OCI-LY7 (cell line): ENCODE measurements at regions not wholly inside any gene's neighbourhood (a gene's known extent, or its start where the extent isn't known, plus 50 kb on each side); places are given as distances from the start of the nearest gene placed in this dataset.

Source experiments
- BruUV-seq: library from RNA; stranded (reverse); fragments of 400-500 nt; replicated peaks from 2 replicates; lab custom pipeline; 2021; lab: Mats Ljungman, UMichigan
- CTCF ChIA-PET: fragments of 300-600 bp; sonication (Branson Sonifier 250); formaldehyde crosslinking; loops from one replicate; lab custom pipeline; 2022; ENCODE audit warnings: antibody characterized with exemption; ENCODE audit not compliant: unreplicated experiment; lab: Charles Lee
- POLR2A ChIA-PET: fragments of 300-600 bp; sonication (Branson Sonifier 250); formaldehyde crosslinking; loops from one replicate; lab custom pipeline; 2022; ENCODE audit warnings: antibody characterized with exemption; lab: Charles Lee
- DNase-seq: peaks from one replicate; pipeline ENCODE4 v3.0.0-alpha.2; 2015; ENCODE audit warnings: low spot score
- H2AFZ ChIP-seq: fragments of 200-600 bp; sonication (generic), shearing (Covaris generic); 2 replicates; pipeline ENCODE4 v1.6.1; 2014; ENCODE audit warnings: mild to moderate bottlenecking, antibody characterized with exemption, low read length, moderate library complexity
- H3K27ac ChIP-seq: fragments of 200-600 bp; sonication (generic); 2 replicates; pipeline ENCODE4 v1.5.1; 2014; ENCODE audit warnings: mixed run types, low read depth, mild to moderate bottlenecking, moderate library complexity, low read length, inconsistent platforms; ENCODE audit not compliant: poor library complexity, severe bottlenecking
- H3K36me3 ChIP-seq: fragments of 200-600 bp; sonication (generic); 2 replicates; pipeline ENCODE4 v1.6.1; 2014; ENCODE audit warnings: mild to moderate bottlenecking, antibody characterized with exemption, low read length, moderate library complexity, mixed read lengths; ENCODE audit not compliant: insufficient read depth
- H3K4me1 ChIP-seq: fragments of 200-600 bp; sonication (generic); 2 replicates; pipeline ENCODE4 v1.5.1; 2014; ENCODE audit warnings: mild to moderate bottlenecking, low read length; ENCODE audit not compliant: insufficient read depth, poor library complexity, severe bottlenecking
- H3K4me2 ChIP-seq: fragments of 200-600 bp; sonication (generic); 2 replicates; pipeline ENCODE4 v1.6.1; 2014; ENCODE audit warnings: mild to moderate bottlenecking, low read length
- H3K4me3 ChIP-seq: fragments of 200-600 bp; sonication (generic); 2 replicates; pipeline ENCODE4 v1.5.1; 2014; ENCODE audit warnings: mild to moderate bottlenecking, low read depth, low read length; ENCODE audit not compliant: poor library complexity, severe bottlenecking
- H3K79me2 ChIP-seq: fragments of 200-600 bp; sonication (generic); 2 replicates; pipeline ENCODE4 v1.6.1; 2016; ENCODE audit warnings: low read depth, mild to moderate bottlenecking, low read length, moderate library complexity, mixed read lengths; ENCODE audit not compliant: insufficient read depth
- H3K9me2 ChIP-seq: fragments of 200-600 bp; sonication (generic); 2 replicates; pipeline ENCODE4 v1.6.1; 2016; ENCODE audit warnings: mild to moderate bottlenecking, low read length, mixed read lengths; ENCODE audit not compliant: insufficient read depth
- H3K9me3 ChIP-seq: fragments of 200-600 bp; sonication (generic); 2 replicates; pipeline ENCODE4 v1.6.1; 2014; ENCODE audit warnings: mild to moderate bottlenecking, mixed run types, low read length, mixed read lengths
- H4K20me1 ChIP-seq: fragments of 200-600 bp; sonication (generic); 2 replicates; pipeline ENCODE4 v1.6.1; 2014; ENCODE audit warnings: mild to moderate bottlenecking, antibody characterized with exemption, low read length, moderate library complexity, mixed read lengths; ENCODE audit not compliant: insufficient read depth
- CTCF ChIP-seq: fragments of 200-600 bp; sonication (generic); conservative IDR thresholded peaks from 2 replicates; pipeline ENCODE4 v1.5.1; 2014; ENCODE audit warnings: mild to moderate bottlenecking, antibody characterized with exemption, low read length, moderate library complexity, mixed read lengths
- EZH2phosphoT487 ChIP-seq: fragments of 200-600 bp; sonication (generic); IDR thresholded peaks from 2 replicates; pipeline ENCODE4 v1.6.1; 2018; ENCODE audit warnings: low read depth, borderline replicate concordance, mild to moderate bottlenecking, mixed run types, antibody characterized with exemption, low read length, moderate library complexity, mixed read lengths
- intact Hi-C: fragments of 100-400 bp; cut with micrococcal nuclease; formaldehyde crosslinking; loops from one replicate; pipeline ENCODE4 v1.10.0; 2022; ENCODE audit not compliant: unreplicated experiment

GRCh38 chr22:48473202-48473601 is 1354.5 kb downstream of the BRD1 start:
- H3K4me1 ChIP-seq, result no peaks in the 10 kb centered on the region

GRCh38 chr22:48464246-48464645 is 1363.4 kb downstream of the BRD1 start:
- DNase-seq, result no peak
- intact Hi-C loops, result no loop called here
- no peaks in the 10 kb centered on the region for H3K79me2 ChIP-seq
- H3K4me2 ChIP-seq, result no peak overlapping the region
- no TSS peak for BruUV-seq
- no peaks in the 10 kb centered on the region for H3K9me3 ChIP-seq
- no peaks in the 10 kb centered on the region for H3K36me3 ChIP-seq
- H3K4me3 ChIP-seq, result no peak overlapping the region
- H3K4me1 ChIP-seq, result no peaks in the 10 kb centered on the region
- no peaks in the 10 kb centered on the region for H3K9me2 ChIP-seq
- TF ChIP-seq CTCF (no peak), EZH2phosphoT487 (no peak)
- ChIA-PET POLR2A (no interaction called here), CTCF (interaction anchor here (0.6 kb wide), 1 partner anchor 623 kb away, joined by 3 read pairs; no protein-coding TSS in a partner anchor)
- H2AFZ ChIP-seq, result no peak overlapping the region
- H3K27ac ChIP-seq, result no peak overlapping the region
- H4K20me1 ChIP-seq, result no peaks in the 10 kb centered on the region

More at GRCh38 chr22:48473202-48473601, 1354.5 kb downstream of the BRD1 start:
- no peak overlapping the region for H2AFZ ChIP-seq
- H3K9me3 ChIP-seq, result no peaks in the 10 kb centered on the region
- no TSS peak for BruUV-seq
- ChIA-PET CTCF (no interaction called here), POLR2A (no interaction called here)
- H3K4me3 ChIP-seq, result no peak overlapping the region
- no peaks in the 10 kb centered on the region for H3K9me2 ChIP-seq
- H3K79me2 ChIP-seq, result no peaks in the 10 kb centered on the region
- no peak for DNase-seq
- H4K20me1 ChIP-seq, result no peaks in the 10 kb centered on the region
- no peak overlapping the region for H3K4me2 ChIP-seq
- intact Hi-C loops, result no loop called here
- TF ChIP-seq EZH2phosphoT487 (no peak), CTCF (no peak)
- H3K36me3 ChIP-seq, result no peaks in the 10 kb centered on the region
- H3K27ac ChIP-seq, result no peak overlapping the region

- H2AFZ ChIP-seq, result no peak overlapping the region
- CTCF ChIA-PET, result no interaction called here
Measured at GRCh38 chr22:48459859-48460823, 1367.5 kb downstream of the BRD1 start.

More at GRCh38 chr22:48459859-48460823, 1367.5 kb downstream of the BRD1 start:
- Histone ChIP-seq H4K20me1 (no peaks in the 10 kb centered on the region), H3K36me3 (no peaks in the 10 kb centered on the region), H3K4me3 (no peak overlapping the region), H3K9me3 (no peaks in the 10 kb centered on the region), H3K9me2 (no peaks in the 10 kb centered on the region), H3K4me2 (no peak overlapping the region), H3K79me2 (no peaks in the 10 kb centered on the region), H3K27ac (no peak overlapping the region), H3K4me1 (no peaks in the 10 kb centered on the region)
- POLR2A ChIA-PET, result no interaction called here
- TF ChIP-seq EZH2phosphoT487 (no peak), CTCF (no peak)
- no TSS peak for BruUV-seq
- DNase-seq, result no peak
- intact Hi-C loops, result no loop called here
